ENCODE measurements at regions not wholly inside any gene's neighbourhood (a gene's known extent, or its start where the extent isn't known, plus 50 kb on each side); places are given as distances from the start of the nearest gene placed in this dataset.
"Not testable (repeated sequence)": the region's sequence is repeated elsewhere in the genome, so short reads cannot be mapped to it uniquely, and the experiment has no call there.

- DNase-seq: no peak
These were observed 688.6 kb downstream of the GALC start for GRCh38 chr14:87304404-87304803.

- no peak for DNase-seq
These were observed 706.2 kb downstream of the GALC start for GRCh38 chr14:87286826-87287225.

GRCh38 chr14:87286191-87286590 is 706.8 kb downstream of the GALC start:
- DNase-seq: no peak

- no peak for DNase-seq
These were observed 707.5 kb downstream of the GALC start for GRCh38 chr14:87285506-87285905.

- no peak for DNase-seq
These were observed 709.4 kb downstream of the GALC start for GRCh38 chr14:87283547-87283946.

GRCh38 chr14:87282266-87282665 is 710.7 kb downstream of the GALC start:
- no peak for DNase-seq

- DNase-seq: no peak
These were observed 714.6 kb downstream of the GALC start for GRCh38 chr14:87278415-87278814.

GRCh38 chr14:87271331-87271730 is 721.7 kb downstream of the GALC start:
- no peak for DNase-seq

- DNase-seq: no peak
These were observed 724.0 kb downstream of the GALC start for GRCh38 chr14:87268997-87269396.

GRCh38 chr14:87264796-87265195 is 728.2 kb downstream of the GALC start:
- no peak for DNase-seq

- DNase-seq: no peak
These were observed 728.7 kb downstream of the GALC start for GRCh38 chr14:87264272-87264785.

GRCh38 chr14:87261621-87262020 is 731.4 kb downstream of the GALC start:
- DNase-seq: no peak

- DNase-seq: no peak
These were observed 732.5 kb downstream of the GALC start for GRCh38 chr14:87260460-87260859.

- no peak for DNase-seq
These were observed 735.6 kb downstream of the GALC start for GRCh38 chr14:87257421-87257820.

GRCh38 chr14:87255058-87255457 is 737.9 kb downstream of the GALC start:
- DNase-seq: no peak

- DNase-seq: no peak
These were observed 738.6 kb downstream of the GALC start for GRCh38 chr14:87254331-87254874.

GRCh38 chr14:87253791-87254190 is 739.2 kb downstream of the GALC start:
- not testable (repeated sequence) for DNase-seq

GRCh38 chr14:87252103-87252502 is 740.9 kb downstream of the GALC start:
- DNase-seq: no peak

GRCh38 chr14:87251011-87251410 is 742.0 kb downstream of the GALC start:
- no peak for DNase-seq

GRCh38 chr14:87241018-87241768 is 751.8 kb downstream of the GALC start:
- no peak for DNase-seq

GRCh38 chr14:87240319-87240718 is 752.7 kb downstream of the GALC start:
- not testable (repeated sequence) for DNase-seq

- no peak for DNase-seq
These were observed 759.1 kb downstream of the GALC start for GRCh38 chr14:87233806-87234384.

- DNase-seq: no peak
These were observed 759.7 kb downstream of the GALC start for GRCh38 chr14:87233266-87233665.

- no peak for DNase-seq
These were observed 761.5 kb downstream of the GALC start for GRCh38 chr14:87231336-87232026.
